Gastrocnemius medialis (tissue), 4 donors: ENCODE measurements at regions not wholly inside any gene's neighbourhood (a gene's known extent, or its start where the extent isn't known, plus 50 kb on each side); places are given as distances from the start of the nearest gene placed in this dataset.

Source experiments
- POLR2A ChIP-seq, 2 donors: fragments of 450-650 bp; IDR thresholded peaks; one replicate each; pipeline ENCODE4 v1.6.1; 2017; ENCODE audit warnings: antibody characterized with exemption in 2 of 2, mild to moderate bottlenecking in 2 of 2, moderate library complexity in 2 of 2
- TF ChIP-seq, protein P1 (sequence below), 5 experiments: fragments of 450-650 bp in 3 of 5; fragments of 200-600 bp in 2 of 5; sonication (generic) in 2 of 5; IDR thresholded peaks in 4 of 5; conservative IDR thresholded peaks in 1 of 5; 1 replicate in 4 of 5; 2 replicates in 1 of 5; pipeline ENCODE4 v1.5.1; 2016 to 2019; ENCODE audit warnings: antibody characterized with exemption in 5 of 5, mild to moderate bottlenecking in 3 of 5, moderate library complexity in 3 of 5

DNA sequence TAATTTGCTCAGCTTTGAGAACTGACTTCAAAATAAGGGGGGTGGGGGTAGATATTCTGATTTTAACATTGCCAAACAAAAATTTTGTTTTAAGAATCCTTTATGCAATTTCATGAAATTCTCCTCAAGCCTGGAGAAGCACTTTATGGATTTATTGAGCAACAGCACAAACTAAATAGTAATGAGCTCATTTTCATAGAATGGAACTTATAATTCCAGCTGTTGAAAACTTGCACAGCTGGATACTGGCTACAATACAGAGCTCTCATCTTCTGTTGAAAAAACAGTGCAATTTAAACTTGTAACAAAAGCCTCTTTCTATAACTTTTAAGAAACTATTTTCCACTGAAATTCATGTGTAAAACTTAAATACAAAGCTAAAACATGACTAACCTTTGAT, 137.6 kb upstream of the FN1 start:
- TF ChIP-seq, protein P1, sequence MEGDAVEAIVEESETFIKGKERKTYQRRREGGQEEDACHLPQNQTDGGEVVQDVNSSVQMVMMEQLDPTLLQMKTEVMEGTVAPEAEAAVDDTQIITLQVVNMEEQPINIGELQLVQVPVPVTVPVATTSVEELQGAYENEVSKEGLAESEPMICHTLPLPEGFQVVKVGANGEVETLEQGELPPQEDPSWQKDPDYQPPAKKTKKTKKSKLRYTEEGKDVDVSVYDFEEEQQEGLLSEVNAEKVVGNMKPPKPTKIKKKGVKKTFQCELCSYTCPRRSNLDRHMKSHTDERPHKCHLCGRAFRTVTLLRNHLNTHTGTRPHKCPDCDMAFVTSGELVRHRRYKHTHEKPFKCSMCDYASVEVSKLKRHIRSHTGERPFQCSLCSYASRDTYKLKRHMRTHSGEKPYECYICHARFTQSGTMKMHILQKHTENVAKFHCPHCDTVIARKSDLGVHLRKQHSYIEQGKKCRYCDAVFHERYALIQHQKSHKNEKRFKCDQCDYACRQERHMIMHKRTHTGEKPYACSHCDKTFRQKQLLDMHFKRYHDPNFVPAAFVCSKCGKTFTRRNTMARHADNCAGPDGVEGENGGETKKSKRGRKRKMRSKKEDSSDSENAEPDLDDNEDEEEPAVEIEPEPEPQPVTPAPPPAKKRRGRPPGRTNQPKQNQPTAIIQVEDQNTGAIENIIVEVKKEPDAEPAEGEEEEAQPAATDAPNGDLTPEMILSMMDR (IDR thresholded peaks at IDR 0.05 in 4 of 5, conservative IDR thresholded peaks at IDR 0.05 in 1 of 5), result no peak
- TF ChIP-seq POLR2A (IDR thresholded peaks at IDR 0.05), result no peak
